HG03280 (cell line): ENCODE measurements at regions not wholly inside any gene's neighbourhood (a gene's known extent, or its start where the extent isn't known, plus 50 kb on each side); places are given as distances from the start of the nearest gene placed in this dataset.
"Not testable (repeated sequence)": the region's sequence is repeated elsewhere in the genome, so short reads cannot be mapped to it uniquely, and the experiment has no call there.

ENCODE experiments used
- ATAC-seq: cut with Tn5 transposase; IDR thresholded peaks from one replicate; pipeline ENCODE4 v1.9.1; 2021; ENCODE audit warnings: mild to moderate bottlenecking, moderate library complexity; ENCODE audit not compliant: unreplicated experiment

DNA sequence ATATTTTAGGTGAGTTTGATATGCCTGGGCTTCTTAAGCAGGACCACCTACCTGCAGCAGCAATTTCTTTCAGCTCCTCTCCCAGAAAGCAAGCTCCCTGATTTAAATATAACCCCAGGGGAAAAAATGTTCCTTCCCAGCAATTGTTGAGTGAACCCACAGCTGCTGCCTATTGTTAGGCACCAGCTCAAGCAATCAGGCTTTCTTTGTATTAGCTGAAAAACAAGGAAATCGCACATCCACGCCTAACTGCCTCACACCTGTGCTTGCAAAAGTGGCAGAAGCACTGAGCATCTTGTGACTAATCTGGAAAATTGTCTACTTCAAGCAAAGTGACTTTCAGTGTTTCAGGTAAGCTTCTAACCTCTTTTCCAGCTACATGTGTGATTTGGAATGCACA is 432.2 kb downstream of the SMARCA1 start:
- no peak for ATAC-seq

DNA sequence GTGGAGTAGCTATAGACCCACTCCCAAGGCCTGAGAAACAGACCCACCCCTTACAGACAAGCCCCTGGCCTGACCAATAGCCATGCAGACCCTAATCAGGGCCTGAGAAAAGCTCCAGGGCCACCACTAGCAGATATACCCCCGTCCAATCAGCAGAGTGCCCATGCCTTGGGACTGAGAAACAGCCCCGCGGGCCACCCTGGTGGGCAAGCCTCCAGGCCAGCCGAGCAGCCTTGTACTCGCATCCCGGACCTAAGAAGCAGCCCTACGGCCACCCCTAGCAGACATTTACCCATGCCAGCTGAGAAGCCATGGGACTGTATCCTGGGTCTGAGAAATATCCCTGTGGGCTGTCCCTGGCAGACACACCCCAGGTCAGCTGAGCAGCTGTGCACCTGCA is 436.5 kb downstream of the SMARCA1 start:
- ATAC-seq = no peak

DNA sequence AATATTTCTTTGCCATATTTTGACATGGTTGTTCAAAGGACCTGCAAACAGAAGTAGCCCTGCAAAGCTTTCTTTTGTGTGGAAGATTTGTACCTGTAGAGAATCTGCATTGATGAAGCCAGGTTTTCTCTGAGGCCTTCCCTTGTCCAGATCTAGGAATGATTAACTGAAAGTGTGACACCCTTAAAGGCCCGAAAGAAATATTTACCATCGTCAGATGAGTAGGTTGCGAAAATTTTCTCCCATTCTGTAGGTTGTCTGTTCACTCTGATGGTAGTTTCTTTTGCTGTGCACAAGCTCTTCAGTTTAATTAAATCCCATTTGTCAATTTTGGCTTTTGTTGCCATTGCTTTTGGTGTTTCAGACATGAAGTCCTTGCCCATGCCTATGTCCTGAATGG is 439.0 kb downstream of the SMARCA1 start:
- not testable (repeated sequence) for ATAC-seq

DNA sequence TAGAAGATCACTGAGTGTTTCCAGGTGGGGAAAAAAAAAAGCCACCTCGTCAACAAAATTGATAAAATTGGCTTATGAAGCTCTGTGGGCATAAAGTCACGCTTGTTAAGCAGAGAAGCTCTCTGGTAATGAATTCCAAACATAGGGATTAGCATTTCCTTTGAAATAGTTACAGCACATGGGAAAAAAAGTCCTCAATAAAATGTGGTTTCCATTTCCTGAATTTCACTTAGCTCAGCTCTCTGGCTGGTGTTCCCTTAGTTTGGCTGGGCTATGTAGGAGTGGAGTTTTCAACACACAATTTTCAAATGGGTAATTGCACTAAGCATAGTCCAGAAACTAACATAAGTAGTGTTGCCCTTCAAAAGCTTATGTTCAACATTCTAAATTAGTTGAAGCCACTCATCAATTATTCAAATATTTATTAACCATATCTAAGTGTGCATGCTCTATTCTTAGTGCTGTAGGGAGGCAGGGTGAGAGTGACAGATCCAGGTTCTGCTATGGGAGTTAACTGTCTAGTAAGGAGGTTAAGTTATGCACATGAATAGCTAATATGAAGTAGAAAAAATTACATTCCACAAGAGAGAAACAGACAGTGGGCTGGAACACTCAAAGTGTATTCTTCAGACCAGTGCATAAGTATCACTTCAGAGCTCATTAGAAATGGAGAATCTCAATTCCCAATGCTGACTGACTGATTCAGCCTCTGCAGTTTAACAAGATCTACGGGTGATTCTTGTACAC is 445.7 kb downstream of the SMARCA1 start:
- no peak for ATAC-seq

DNA sequence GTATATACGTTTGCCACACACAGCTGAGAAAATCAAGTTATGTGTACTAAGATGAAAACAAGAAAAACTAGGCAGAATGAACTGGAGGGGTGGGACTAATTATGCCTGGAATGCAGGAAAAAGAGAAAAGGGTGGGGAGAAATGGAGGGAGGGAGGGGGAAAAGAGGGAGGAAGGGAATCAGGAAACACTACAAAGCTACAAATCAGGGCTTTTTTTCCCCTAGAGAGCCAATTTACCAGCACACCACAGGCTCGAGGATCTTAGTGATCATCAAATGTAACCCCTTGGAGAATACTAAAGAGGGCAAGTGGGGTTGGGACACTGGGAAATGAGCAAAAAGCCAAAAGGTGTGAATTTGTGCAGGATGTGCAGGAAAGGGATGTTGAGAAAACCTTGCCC is 451.9 kb downstream of the SMARCA1 start:
- no peak for ATAC-seq

DNA sequence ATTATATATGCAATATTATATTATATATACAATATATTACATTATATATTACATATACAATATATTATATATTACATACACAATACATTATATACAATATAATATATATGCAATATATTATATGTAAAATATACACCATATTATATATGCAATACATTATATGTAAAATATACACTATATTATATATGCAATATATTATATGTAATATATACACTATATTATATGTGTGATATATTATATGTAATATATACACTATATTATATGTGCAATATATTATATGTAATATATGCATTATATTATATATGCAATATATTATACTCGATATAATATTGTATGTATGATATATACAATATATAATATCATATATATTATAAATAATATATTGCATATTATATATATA is 457.4 kb downstream of the SMARCA1 start:
- no peak for ATAC-seq

DNA sequence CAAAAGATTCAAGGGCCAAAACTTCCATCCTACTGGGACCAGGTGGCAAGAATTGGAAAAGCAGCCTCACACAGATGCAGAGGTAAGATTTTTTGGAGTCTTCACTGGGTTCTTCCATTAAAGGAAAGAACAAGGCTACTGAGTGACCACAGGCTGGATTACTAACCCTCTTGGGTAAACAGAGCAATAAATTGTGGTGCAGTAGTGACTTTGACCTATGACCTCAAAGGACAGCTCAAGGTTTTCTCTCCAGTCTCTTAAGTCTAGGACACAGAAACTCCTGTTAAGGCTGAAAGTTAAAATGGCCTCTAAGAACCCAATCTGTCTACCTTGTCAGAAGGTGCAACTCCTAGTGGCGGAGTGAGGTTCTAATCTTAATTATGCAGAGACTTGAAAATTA is 464.9 kb downstream of the SMARCA1 start:
- ATAC-seq = no peak

DNA sequence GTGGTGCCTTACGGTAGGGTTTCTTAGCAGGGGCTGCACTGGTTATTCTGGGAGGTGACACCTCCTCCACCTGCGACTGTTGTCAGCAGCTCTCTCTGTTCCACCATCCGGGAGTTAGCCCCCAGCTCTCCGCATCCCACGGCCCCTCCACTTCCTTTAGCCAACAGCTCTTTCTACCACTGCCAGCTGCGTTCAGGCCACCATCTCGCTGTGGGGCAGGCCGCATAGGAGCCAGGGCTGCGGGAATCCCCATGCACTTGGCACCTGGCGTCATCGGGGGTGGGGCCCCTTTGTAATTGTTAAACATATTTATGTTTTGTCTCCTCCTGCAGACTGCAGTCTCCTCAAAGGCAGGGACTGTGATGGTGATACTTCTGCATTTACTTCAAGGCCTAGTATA is 480.2 kb downstream of the SMARCA1 start:
- no peak for ATAC-seq

DNA sequence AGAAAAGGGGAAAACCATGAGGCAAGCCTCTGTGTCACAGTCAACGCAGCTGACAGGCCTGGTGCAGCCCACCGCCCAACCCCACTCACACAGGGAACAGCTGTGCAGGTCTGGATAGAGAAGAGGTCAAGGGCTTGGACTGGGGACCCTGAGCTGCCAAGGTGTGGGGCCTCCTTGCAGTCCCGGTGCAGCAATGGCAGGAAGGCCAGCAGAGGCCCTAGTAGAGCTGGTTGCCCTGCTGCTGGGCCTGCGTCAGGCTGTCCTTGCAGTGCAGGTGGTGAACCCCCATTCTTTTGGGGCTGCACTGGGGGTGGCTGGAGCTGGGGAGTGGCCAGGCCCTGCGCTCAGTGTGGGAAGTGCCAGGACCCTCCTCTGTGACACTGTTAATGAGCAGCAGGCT is 482.0 kb downstream of the SMARCA1 start:
- no peak for ATAC-seq

DNA sequence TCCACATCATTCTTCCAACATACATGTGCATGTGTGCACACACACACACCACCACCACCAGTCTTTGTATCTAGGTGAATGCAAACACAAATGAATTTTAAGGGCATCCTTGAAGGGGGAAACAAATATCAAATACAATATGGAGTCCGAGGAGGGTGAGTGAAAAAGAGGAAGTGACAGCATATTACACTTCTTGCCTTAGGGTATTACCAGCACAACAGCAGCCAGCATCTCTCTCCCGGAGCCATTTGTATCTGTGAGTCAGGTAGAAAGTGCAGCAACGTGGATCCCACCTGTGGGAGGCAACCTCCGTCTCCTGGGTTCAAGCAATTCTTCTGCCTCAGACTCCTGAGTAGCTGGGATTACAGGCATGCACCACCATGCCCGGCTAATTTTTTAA is 483.2 kb downstream of the SMARCA1 start:
- ATAC-seq = no peak

DNA sequence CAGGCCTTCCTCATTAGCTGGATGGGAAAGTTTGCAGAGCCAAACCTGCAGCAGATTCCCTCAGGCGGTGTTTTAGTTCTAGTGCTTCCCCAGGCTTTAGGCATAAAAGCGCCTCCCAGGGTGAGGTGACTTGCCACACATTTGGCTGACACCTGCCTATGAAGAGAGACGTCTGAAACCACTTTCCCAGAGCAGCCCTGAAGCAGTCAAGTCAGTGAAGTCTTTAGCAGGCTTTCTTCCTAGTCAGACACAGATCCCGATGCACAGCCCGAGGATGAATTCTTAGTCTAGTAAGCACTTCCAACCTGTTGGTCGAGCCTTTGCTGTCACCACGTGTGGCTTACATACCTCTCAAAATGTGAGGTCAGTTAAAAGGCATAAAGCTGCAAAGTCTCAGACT is 484.1 kb downstream of the SMARCA1 start:
- no peak for ATAC-seq

DNA sequence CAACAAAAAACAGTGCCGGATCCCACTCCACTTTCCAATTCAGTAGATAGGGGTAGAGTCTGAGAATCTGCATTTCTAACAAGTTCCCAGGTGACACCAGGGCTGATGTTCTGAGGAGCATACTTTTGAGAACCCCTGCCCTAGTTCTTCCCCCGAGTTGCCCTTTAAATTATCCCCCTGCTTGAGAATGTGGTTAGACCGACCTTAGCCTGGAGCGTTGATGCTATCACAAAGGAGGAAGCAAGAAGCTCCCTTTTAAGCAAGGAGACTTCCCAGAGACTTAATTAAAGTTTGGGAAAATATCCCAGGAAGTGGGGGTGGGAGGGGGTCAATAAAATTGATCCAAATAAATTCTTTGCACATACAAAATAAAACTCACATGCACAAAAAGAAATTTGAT is 485.9 kb downstream of the SMARCA1 start:
- ATAC-seq = no peak

DNA sequence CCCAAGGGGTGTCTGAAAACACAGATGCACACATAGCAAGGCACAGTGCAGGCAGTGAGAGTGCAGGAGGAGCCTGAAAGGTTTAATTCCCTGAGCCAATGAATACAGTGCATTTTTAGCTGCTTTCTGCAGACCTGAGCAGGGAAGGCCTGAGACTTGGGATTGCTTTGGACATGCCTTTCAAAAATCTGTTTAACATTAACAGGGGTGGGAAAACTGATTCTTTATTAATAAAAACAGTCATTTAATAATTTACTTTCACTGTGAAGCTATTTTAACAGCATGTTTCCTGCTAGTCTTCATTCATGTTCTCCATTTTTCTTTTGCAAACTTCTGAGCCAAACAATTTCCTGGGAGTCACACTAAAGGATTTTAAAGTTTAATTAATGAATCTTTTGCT is 488.1 kb downstream of the SMARCA1 start:
- ATAC-seq = no peak

DNA sequence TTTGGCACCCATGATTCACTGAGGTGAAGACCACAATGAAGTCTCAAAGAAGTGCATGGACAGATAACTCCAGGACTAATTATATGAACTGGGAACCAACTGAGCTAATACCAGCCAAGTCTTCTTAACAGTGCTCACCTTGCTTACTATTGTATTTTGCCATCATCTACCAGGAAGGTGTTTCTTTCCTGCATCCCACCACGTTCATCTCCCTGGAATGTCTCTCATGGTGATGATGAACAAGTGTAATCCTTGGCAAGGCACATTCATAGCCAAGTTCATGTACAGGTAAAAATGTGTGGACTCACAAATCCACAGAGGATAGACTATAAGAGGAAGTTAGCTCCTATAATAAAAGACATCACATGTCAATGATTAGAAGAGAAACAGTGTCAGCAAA is 489.1 kb downstream of the SMARCA1 start:
- no peak for ATAC-seq

DNA sequence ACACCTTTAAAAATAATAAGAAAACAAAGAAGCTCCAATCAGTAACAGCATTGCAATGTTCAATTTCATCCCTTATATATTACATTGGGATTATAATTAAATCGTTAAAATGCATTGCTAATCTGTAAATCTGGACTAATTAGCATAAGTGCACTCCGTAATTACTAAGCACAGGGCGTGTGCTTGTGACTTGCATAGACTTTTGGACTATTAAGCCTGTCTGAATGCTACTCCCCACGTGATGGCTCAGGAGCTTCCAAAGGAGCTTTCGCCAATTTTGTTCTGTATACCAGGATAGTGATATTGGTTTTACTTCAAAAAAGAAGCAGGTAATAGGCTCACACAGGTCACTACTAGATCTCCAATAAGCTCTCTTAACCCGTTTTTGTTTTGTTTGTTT is 497.1 kb downstream of the SMARCA1 start:
- no peak for ATAC-seq

DNA sequence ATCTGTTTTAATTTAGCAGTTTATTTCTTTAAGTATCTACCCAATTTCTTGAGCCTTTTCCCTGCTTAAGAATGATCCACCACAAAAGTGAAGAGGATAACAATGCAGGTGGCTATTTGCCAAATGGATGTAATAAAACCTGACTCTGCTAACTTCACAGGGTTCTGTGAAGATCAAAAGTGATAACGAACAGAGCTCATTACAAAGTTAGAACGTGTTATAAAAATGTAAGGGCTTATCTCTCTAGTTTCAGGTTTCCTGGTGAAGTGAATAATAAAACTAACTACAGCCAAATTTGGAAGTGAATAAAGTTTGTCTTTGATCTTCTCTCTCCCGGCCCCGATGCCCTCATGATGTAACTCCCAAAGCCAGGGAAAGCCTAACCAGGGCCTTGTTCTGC is 497.9 kb downstream of the SMARCA1 start:
- no peak for ATAC-seq

DNA sequence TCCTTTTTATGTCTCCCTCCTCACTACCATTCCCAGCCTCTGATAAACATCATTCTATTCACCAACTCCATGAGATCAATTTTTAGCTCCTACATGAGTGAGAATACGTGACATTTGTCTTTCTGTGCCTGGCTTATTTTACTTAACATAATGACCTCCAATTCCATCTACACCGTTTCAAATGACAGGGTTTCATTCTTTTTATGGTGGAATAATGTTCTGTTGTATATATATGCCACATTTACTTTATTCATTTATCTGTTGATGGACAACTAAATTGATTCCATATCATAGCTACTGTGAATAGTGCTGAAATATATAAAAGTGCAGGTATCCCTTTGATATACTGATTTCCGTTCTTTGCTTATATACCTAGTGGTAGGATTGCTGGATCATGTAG is 503.9 kb downstream of the SMARCA1 start:
- no peak for ATAC-seq

DNA sequence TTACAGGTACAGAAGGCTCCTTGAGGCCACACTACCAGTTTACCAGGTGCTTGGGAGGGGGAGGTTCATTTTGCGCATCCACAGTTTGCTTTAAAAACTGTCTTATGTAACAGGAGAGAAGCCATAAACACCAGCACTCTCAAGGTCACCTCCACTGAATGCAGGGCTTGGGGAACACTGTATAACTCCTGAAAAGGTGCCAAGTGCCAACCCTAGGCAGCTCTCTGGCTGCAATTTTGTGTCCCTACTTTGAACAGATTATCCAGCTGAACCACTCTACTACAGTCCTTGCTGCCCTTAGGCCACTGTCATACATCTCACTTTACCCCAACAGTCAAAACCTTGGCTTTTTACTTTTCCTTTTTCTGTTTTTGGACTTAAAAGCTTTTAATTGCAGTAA is 507.9 kb downstream of the SMARCA1 start:
- ATAC-seq = no peak

DNA sequence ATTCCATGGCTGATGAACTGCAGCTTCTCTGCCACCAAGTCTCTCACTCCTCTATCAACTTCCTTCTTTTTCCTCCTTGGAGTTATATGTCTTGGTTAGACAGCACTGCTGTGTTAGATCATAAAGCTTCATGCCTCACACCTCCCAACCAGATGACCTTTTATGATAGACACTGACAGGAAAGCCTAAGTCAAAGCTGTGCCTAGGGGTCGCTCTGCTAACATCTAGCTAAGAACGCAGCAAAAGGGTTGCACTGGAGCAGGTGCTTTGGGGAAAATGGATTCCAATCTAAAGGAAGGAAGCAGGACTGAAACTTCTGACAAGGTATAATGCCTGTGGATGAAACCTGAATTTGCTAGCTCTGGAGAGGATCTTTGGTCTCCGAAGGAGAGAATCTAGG is 509.7 kb downstream of the SMARCA1 start:
- no peak for ATAC-seq

DNA sequence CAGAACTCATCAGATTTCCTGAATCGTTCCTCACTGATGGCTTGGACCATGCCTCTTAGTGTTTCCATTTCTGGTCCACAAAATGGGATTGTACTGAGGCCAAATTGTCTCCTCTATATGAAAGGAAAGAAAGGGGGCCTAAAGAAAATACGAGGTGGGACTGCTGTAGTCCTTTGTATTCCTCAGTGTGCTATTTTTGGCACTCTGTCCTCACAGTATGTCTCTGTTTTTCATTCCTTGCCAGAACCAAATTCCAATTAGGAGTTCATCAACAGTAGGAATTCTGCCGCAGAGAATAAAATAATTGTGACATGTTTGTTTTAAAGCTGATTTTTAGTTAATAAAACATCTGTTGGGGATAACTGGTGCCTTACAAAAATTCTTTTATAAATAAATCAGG is 515.7 kb downstream of the SMARCA1 start:
- no peak for ATAC-seq

DNA sequence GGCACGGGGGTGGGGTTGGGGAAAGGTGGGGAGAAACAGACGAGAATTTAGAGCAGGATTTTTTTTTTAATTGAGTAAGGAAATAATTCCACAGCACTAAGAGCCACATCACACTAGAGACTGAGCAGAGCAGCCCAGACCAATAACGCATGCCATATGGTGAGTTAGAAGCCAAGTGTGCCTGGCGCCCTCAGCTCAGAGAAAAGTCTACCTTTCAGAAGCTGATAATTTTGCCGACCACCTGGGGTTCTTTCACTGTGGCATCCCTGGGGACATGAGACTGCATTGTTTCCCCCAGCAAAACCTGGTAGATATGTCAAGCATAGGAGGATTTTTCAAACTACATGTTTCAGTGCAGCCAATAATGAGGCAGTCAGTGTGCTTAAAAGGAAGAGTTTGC is 516.8 kb downstream of the SMARCA1 start:
- no peak for ATAC-seq

DNA sequence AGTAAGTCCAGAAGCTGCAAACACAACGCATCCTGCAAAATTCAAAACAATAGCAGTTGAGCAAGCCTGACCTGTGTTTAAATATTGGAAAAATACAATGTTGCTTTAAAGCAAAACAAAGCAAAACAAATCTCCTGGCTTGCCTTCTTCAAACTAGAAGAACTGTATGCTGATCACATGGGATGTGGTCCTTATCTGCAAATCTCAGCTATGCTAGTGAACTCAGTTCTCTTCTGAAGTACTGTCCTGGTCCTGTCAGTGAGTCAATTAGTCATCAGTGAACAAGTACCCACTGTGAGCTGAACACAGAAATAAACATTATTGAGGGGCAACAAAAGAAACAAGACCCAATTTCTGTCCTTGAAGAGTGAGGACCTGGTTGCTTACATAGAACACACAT is 522.5 kb downstream of the SMARCA1 start:
- no peak for ATAC-seq

DNA sequence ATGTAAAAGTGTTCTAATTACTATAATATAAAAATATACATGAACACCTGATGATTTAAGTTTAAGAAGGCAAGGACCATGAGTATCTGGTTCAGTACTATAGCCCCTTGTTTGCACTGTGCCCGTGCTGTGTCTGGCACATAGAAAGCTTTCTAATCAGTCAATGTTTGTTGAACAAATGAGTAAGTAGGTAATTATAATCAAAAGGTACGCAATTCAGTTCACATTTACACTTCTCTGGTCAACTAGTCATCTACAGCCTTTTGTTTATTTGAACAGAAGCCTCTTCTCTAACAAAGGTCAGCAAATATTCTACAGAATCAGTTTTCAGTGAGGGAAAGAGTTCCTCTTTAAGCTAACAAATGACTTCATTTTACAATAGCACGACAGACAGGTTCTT is 523.3 kb downstream of the SMARCA1 start:
- ATAC-seq = no peak
